CD4-positive, alpha-beta T cell treated with Interleukin-6 at 100 ng/mL for 8 hours (primary cell): ENCODE measurements at regions not wholly inside any gene's neighbourhood (a gene's known extent, or its start where the extent isn't known, plus 50 kb on each side); places are given as distances from the start of the nearest gene placed in this dataset.
"Not testable (repeated sequence)": the region's sequence is repeated elsewhere in the genome, so short reads cannot be mapped to it uniquely, and the experiment has no call there.

Experiments used
- DNase-seq: peaks from one replicate; pipeline ENCODE4 v3.0.0-alpha.2; 2020; ENCODE audit warnings: mixed read lengths, low spot score

DNA sequence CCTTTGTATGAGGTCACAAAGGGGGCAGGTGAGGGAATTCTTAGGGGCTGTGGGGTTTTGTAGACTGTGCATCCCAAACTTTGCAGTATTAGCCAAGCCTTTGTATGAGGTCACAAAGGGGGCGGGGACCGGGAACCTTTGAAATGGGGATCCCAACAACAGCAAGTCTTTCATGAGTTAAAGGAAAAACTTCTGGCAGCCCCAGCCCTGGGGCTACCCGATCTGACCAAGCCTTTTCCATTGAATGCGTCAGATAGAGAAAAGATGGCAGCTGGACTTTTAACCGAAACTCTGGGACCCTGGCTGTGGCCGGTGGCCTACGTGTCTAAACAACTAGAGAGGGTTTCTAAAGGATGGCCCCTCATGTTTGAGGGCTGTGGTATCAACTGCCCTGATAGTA is 79.0 kb upstream of the RUBCNL start:
- DNase-seq: not testable (repeated sequence)

DNA sequence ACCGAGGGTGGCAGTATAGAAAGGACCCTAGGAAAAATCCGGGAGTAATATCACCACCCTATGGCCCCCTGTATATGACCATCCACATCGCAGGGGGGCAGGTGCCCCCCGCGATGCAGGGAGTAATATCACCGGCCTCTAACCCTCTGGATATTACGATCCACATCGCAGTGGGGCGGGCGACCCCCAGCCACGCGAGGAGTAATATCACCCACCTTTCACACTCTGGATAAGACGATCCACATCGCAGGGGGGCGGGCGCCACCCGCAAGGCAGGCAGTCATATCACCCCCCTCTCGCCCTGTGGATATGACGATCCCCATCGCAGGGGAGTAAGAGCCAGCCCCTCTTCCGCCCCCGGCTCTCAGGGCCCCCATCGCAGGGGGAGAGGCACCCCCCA is 76.7 kb upstream of the RUBCNL start:
- DNase-seq: no peak

DNA sequence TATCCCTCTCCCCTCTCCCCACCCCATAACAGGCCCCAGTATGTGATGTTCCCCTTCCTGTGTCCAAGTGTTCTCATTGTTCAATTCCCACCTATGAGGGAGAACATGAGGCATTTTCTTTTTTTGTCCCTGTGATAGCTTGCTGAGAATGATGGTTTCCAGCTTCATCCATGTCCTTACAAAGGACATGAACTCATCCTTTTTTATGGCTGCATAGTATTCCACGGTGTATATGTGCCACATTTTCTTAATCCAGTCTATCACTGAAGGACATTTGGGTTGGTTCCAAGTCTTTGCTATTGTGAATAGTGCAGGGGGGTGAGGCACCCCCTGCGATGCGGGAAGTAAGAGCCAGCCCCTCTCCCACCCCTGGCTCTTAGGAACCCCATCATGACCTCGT is 73.2 kb upstream of the RUBCNL start:
- DNase-seq: not testable (repeated sequence)

DNA sequence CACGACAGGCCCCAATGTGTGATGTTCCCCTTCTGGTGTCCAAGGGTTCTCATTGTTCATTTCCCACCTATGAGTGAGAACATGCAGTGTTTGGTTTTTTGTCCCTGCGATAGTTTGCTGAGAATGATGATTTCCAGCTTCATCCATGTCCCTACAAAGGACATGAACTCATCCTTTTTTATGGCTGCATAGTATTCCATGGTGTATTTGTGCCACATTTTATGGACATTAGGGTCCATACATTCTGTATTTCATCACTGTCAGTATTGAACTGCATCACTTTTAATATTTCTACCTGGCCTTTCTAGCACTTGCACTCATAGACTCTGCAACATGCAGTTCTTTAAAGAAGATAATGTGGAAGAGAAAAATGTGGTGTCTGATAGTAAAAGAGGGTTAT is 70.2 kb upstream of the RUBCNL start:
- DNase-seq: not testable (repeated sequence)

DNA sequence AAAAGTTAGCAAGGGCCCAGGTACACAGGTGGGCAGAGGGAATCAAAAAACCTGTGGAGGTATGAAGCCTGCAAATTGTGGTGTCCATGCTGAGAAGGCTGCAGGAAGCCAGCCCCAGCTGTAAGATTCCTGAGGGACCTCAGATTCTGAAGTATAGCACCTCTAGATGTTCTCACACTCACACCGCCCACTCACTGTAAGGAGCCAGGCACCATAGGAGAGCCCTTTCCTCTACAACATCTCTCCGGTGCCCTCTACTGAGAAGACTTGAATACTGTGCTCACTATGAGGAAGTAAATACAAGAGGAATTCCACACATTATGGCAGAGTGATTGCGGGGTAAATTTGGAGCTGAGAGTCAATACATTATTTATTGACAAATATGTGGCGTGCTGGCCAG is 68.9 kb upstream of the RUBCNL start:
- DNase-seq: not testable (repeated sequence)

DNA sequence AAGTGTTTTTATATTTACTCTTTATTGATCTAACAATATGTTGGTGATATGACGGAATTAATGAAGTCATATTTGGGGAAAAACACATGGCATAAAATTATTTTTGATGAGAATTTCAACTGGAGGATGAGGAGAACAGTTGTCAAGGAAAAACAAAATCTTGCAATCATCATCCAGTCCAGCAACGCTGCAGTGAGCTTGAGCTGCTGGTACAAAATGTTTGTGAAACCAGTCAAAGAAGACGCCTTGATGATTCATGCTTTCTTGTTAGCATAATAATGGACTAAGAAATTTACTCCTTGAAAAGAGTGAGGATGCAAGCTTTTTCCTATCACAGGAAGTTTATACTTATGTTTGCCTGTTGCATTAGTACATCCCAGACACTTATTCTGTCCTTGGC is 64.1 kb upstream of the RUBCNL start:
- not testable (repeated sequence) for DNase-seq

DNA sequence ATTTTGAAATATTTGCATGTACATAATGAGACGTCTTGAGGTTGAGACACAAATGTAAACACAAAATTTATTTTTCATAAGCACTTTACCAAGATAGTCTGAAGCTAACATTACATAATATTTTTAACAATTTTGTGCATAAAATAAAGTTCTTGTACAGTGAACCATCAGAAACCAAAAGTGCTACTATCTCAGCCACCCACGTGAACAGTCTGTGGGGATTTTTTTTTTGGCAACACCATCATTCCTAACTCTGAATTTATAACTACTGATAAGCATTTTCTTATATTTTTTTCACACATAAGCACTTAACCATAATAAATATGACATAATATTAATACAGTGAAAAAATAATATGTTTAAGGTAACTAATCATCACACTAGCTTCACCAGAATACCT is 62.9 kb upstream of the RUBCNL start:
- DNase-seq: not testable (repeated sequence)

DNA sequence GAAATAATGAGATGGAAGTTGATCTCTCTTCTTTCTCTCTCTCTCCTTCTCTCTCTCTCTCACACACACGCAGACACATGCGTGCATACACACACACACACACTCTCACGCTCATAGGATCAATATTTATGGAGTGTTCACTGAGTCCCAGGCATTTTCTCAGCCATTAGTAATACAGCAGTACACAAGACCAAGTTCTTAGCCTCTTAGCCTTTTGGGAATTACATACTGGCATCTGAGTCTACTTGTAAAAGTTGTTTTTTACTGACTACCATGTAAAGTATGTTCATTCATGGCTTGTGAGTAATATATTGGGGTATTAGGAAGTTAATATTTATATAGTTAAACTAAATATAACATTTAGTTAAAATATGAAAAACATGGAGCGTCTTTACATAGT is 61.1 kb upstream of the RUBCNL start:
- DNase-seq: not testable (repeated sequence)

DNA sequence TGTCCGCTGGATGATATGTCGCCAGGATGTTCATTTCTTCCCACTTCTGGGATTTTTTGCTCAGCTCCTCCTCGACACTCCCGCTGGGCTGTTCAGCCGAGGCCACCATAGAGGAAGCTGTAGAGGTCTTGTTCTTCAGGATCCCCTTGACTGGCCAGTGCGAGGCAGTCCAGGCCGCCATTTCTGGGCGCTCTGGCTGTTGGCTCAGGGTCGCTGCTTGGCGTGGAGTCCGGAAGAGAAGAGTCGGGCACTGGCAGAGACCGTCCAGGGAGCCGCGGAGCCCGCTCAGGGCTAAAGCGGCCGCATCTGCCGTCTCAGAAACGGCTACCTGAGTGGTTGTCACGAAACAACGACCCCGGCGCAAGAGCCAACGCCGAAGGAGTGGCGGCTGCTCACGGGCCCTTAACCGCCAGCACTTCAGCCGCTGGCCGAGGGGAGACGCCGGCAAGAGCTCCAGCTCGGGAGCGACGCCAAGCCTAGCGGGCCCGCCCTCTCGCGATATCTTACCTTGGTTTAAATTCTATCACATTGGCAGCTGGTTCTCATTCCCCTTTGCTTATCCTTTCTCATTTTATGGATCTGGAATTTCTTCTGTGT is 50.9 kb upstream of the RUBCNL start:
- not testable (repeated sequence) for DNase-seq
